Nephron progenitor cell (in vitro differentiated cells): ENCODE measurements at regions not wholly inside any gene's neighbourhood (a gene's known extent, or its start where the extent isn't known, plus 50 kb on each side); places are given as distances from the start of the nearest gene placed in this dataset.

Source experiments
- DNase-seq: peaks from one replicate; pipeline ENCODE4 v3.0.0; 2021
- H3K27ac Mint-ChIP-seq: 2 replicates; pipeline ENCODE4 v1.8.0; 2021; ENCODE audit warnings: mild to moderate bottlenecking, moderate library complexity, mixed read lengths
- H3K27me3 Mint-ChIP-seq: 2 replicates; pipeline ENCODE4 v1.8.0; 2021; ENCODE audit warnings: mild to moderate bottlenecking, low read depth, mixed read lengths; ENCODE audit not compliant: poor library complexity
- H3K36me3 Mint-ChIP-seq: 2 replicates; pipeline ENCODE4 v1.8.0; 2021; ENCODE audit warnings: low read depth, mixed read lengths
- H3K4me1 Mint-ChIP-seq: 2 replicates; pipeline ENCODE4 v1.8.0; 2021; ENCODE audit warnings: mixed read lengths
- H3K4me3 Mint-ChIP-seq: 2 replicates; pipeline ENCODE4 v1.8.0; 2021; ENCODE audit warnings: mild to moderate bottlenecking, moderate library complexity, mixed read lengths
- H3K9me3 Mint-ChIP-seq: 2 replicates; pipeline ENCODE4 v1.8.0; 2021; ENCODE audit warnings: mild to moderate bottlenecking, moderate library complexity, mixed read lengths
- TF ChIP-seq, protein P1 (sequence below): fragments of 200-600 bp; sonication (generic); IDR thresholded peaks from 2 replicates; pipeline ENCODE4 v1.5.0; 2021; ENCODE audit warnings: antibody characterized with exemption

GRCh38 chr7:128191136-128191844, 49.8 kb upstream of the LEP start:
- Mint-ChIP-seq H3K27me3 (peaks cover 47% of the 10 kb centered on the region), H3K4me3 (no peak overlapping the region), H3K27ac (no peak overlapping the region), H3K4me1 (no peaks in the 10 kb centered on the region), H3K36me3 (peaks cover 10% of the 10 kb centered on the region), H3K9me3 (peaks cover 39% of the 10 kb centered on the region)
- TF ChIP-seq, protein P1, sequence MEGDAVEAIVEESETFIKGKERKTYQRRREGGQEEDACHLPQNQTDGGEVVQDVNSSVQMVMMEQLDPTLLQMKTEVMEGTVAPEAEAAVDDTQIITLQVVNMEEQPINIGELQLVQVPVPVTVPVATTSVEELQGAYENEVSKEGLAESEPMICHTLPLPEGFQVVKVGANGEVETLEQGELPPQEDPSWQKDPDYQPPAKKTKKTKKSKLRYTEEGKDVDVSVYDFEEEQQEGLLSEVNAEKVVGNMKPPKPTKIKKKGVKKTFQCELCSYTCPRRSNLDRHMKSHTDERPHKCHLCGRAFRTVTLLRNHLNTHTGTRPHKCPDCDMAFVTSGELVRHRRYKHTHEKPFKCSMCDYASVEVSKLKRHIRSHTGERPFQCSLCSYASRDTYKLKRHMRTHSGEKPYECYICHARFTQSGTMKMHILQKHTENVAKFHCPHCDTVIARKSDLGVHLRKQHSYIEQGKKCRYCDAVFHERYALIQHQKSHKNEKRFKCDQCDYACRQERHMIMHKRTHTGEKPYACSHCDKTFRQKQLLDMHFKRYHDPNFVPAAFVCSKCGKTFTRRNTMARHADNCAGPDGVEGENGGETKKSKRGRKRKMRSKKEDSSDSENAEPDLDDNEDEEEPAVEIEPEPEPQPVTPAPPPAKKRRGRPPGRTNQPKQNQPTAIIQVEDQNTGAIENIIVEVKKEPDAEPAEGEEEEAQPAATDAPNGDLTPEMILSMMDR: no peak
- no peak for DNase-seq
